SK-N-MC (cell line): ENCODE measurements at regions not wholly inside any gene's neighbourhood (a gene's known extent, or its start where the extent isn't known, plus 50 kb on each side); places are given as distances from the start of the nearest gene placed in this dataset.

ENCODE experiments used
- EZH2 ChIP-seq: fragments of 200-600 bp; sonication (generic); IDR thresholded peaks from one replicate; pipeline ENCODE4 v1.6.1; 2017; ENCODE audit warnings: antibody characterized with exemption
- POLR2AphosphoS5 ChIP-seq: IDR thresholded peaks from 2 replicates; pipeline ENCODE4 v1.6.1; 2012; ENCODE audit warnings: mild to moderate bottlenecking, low read depth, low read length, borderline replicate concordance

DNA sequence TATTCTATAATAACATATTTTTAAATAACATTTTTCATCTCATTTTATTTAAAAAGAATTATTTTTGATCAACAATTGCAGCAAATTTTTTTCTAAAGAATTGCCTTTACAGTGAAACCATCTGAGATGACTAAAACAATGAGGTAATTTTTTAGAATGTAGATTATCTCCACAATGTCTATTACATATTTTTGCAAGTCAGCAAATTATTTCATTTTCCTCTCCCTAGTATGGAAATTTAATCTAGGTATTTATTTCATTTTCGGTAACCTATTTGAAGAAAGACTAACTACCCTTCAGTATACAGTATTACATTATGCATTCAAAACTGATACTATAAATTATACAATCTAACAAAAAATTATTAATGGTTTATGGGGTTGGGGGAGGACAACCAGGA is 213.2 kb upstream of the SP4 start:
- TF ChIP-seq EZH2: no peak
- TF ChIP-seq POLR2AphosphoS5: no peak
